ENCODE measurements at regions not wholly inside any gene's neighbourhood (a gene's known extent, or its start where the extent isn't known, plus 50 kb on each side); places are given as distances from the start of the nearest gene placed in this dataset.

GRCh38 chr3:177710506-177710905 lies 513.2 kb upstream of the TBL1XR1 start:
- intact Hi-C loops (cut with micrococcal nuclease) = no loop called here
- Mint-ChIP-seq H3K27ac (no peak overlapping the region), H3K4me3 (no peak overlapping the region), H3K27me3 (no peaks in the 10 kb centered on the region), H3K9me3 (ENCODE audit: insufficient read depth) (no peaks in the 10 kb centered on the region), H3K4me1 (peaks cover 4% of the 10 kb centered on the region)
- no peaks in the 10 kb centered on the region for H4K20me1 ChIP-seq (ENCODE audit: control insufficient read depth, insufficient read depth, low read length, poor library complexity, severe bottlenecking)
- no peak for ATAC-seq (ENCODE audit: low read depth)
- H2AFZ ChIP-seq (ENCODE audit: insufficient read depth, low read depth, low read length, poor library complexity, severe bottlenecking) = no peak overlapping the region
- no peak overlapping the region for H3K9ac ChIP-seq (ENCODE audit: low read length)
- H3K36me3 ChIP-seq (replicated peaks in 1 of 2; ENCODE audit: control extremely low read depth in 1 of 2, control insufficient read depth in 1 of 2, extremely low read depth in 1 of 2, insufficient read depth in 2 of 2, low read length in 1 of 2) = no peaks in the 10 kb centered on the region
- no peaks in the 10 kb centered on the region for H3K4me1 ChIP-seq (ENCODE audit: control insufficient read depth in 2 of 2, insufficient read depth in 2 of 2, low read length in 2 of 2)
- ChIA-PET CTCF (no interaction called here), POLR2A (no interaction called here)
- H3K9me3 ChIP-seq (ENCODE audit: control extremely low read depth in 1 of 3, control insufficient read depth in 2 of 3, insufficient read depth in 1 of 3, low read length in 2 of 3) = no peaks in the 10 kb centered on the region
- no peak overlapping the region for H3K4me2 ChIP-seq (replicated peaks; ENCODE audit: low read depth, low read length, poor library complexity, severe bottlenecking)
- no peak for DNase-seq
- TF ChIP-seq, protein P1, sequence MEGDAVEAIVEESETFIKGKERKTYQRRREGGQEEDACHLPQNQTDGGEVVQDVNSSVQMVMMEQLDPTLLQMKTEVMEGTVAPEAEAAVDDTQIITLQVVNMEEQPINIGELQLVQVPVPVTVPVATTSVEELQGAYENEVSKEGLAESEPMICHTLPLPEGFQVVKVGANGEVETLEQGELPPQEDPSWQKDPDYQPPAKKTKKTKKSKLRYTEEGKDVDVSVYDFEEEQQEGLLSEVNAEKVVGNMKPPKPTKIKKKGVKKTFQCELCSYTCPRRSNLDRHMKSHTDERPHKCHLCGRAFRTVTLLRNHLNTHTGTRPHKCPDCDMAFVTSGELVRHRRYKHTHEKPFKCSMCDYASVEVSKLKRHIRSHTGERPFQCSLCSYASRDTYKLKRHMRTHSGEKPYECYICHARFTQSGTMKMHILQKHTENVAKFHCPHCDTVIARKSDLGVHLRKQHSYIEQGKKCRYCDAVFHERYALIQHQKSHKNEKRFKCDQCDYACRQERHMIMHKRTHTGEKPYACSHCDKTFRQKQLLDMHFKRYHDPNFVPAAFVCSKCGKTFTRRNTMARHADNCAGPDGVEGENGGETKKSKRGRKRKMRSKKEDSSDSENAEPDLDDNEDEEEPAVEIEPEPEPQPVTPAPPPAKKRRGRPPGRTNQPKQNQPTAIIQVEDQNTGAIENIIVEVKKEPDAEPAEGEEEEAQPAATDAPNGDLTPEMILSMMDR (IDR thresholded peaks at IDR 0.05) = no peak
- no peak for TF ChIP-seq EZH2 (IDR thresholded peaks at IDR 0.05; ENCODE audit: borderline replicate concordance, insufficient read depth, low read depth, low read length, poor library complexity, severe bottlenecking)
- H3K4me3 ChIP-seq (ENCODE audit: control extremely low read depth in 1 of 5, extremely low read depth in 1 of 5, insufficient read depth in 1 of 5, low read depth in 2 of 5, low read length in 4 of 5) = no peak overlapping the region
- H3K27me3 ChIP-seq (replicated peaks in 1 of 4; ENCODE audit: control extremely low read depth in 1 of 4, control insufficient read depth in 3 of 4, insufficient read depth in 4 of 4, low read length in 3 of 4) = no peaks in the 10 kb centered on the region
- no peaks in the 10 kb centered on the region for H3K79me2 ChIP-seq (ENCODE audit: control insufficient read depth, insufficient read depth, low read length)
- no peak overlapping the region for H3K27ac ChIP-seq (ENCODE audit: low read length in 2 of 2)

- ATAC-seq (ENCODE audit: low read depth) (no peak), DNase-seq (no peak)
- no peaks in the 10 kb centered on the region for H3K36me3 ChIP-seq (replicated peaks in 1 of 2; ENCODE audit: control extremely low read depth in 1 of 2, control insufficient read depth in 1 of 2, extremely low read depth in 1 of 2, insufficient read depth in 2 of 2, low read length in 1 of 2)
- H3K9me3 ChIP-seq (ENCODE audit: control extremely low read depth in 1 of 3, control insufficient read depth in 2 of 3, insufficient read depth in 1 of 3, low read length in 2 of 3) = no peaks in the 10 kb centered on the region
- intact Hi-C loops (cut with micrococcal nuclease) = no loop called here
- no peak overlapping the region for H3K27ac Mint-ChIP-seq
- no peaks in the 10 kb centered on the region for H3K79me2 ChIP-seq (ENCODE audit: control insufficient read depth, insufficient read depth, low read length)
- no peak overlapping the region for H3K4me3 ChIP-seq (ENCODE audit: control extremely low read depth in 1 of 5, extremely low read depth in 1 of 5, insufficient read depth in 1 of 5, low read depth in 2 of 5, low read length in 4 of 5)
- no peak overlapping the region for H3K4me3 Mint-ChIP-seq
- no peaks in the 10 kb centered on the region for H3K9me3 Mint-ChIP-seq (ENCODE audit: insufficient read depth)
- no peaks in the 10 kb centered on the region for H3K27me3 ChIP-seq (replicated peaks in 1 of 4; ENCODE audit: control extremely low read depth in 1 of 4, control insufficient read depth in 3 of 4, insufficient read depth in 4 of 4, low read length in 3 of 4)
- POLR2A ChIA-PET = no interaction called here
- TF ChIP-seq EZH2 (IDR thresholded peaks at IDR 0.05; ENCODE audit: borderline replicate concordance, insufficient read depth, low read depth, low read length, poor library complexity, severe bottlenecking) = no peak
- TF ChIP-seq, protein P1 (IDR thresholded peaks at IDR 0.05) = no peak
- 92% methylated on average over 2 of the region's 4 CpGs for WGBS (ENCODE audit: insufficient coverage)
- peaks cover 6% of the 10 kb centered on the region for H3K4me1 Mint-ChIP-seq
- H4K20me1 ChIP-seq (ENCODE audit: control insufficient read depth, insufficient read depth, low read length, poor library complexity, severe bottlenecking) = no peaks in the 10 kb centered on the region
- H3K4me1 ChIP-seq (ENCODE audit: control insufficient read depth in 2 of 2, insufficient read depth in 2 of 2, low read length in 2 of 2) = no peaks in the 10 kb centered on the region
- H2AFZ ChIP-seq (ENCODE audit: insufficient read depth, low read depth, low read length, poor library complexity, severe bottlenecking) = no peak overlapping the region
- no peak overlapping the region for H3K4me2 ChIP-seq (replicated peaks; ENCODE audit: low read depth, low read length, poor library complexity, severe bottlenecking)
- peaks cover 4% of the 10 kb centered on the region for H3K27me3 Mint-ChIP-seq
- H3K27ac ChIP-seq (ENCODE audit: low read length in 2 of 2) = no peak overlapping the region
- no peak overlapping the region for H3K9ac ChIP-seq (ENCODE audit: low read length)
- CTCF ChIA-PET = no interaction called here
Measured at GRCh38 chr3:177711637-177712036, 514.4 kb upstream of the TBL1XR1 start.
